OCI-LY7 (cell line): ENCODE measurements at regions not wholly inside any gene's neighbourhood (a gene's known extent, or its start where the extent isn't known, plus 50 kb on each side); places are given as distances from the start of the nearest gene placed in this dataset.

Source experiments
- BruUV-seq: library from RNA; stranded (reverse); fragments of 400-500 nt; replicated peaks from 2 replicates; lab custom pipeline; 2021; lab: Mats Ljungman, UMichigan
- CTCF ChIA-PET: fragments of 300-600 bp; sonication (Branson Sonifier 250); formaldehyde crosslinking; loops from one replicate; lab custom pipeline; 2022; ENCODE audit warnings: antibody characterized with exemption; ENCODE audit not compliant: unreplicated experiment; lab: Charles Lee
- POLR2A ChIA-PET: fragments of 300-600 bp; sonication (Branson Sonifier 250); formaldehyde crosslinking; loops from one replicate; lab custom pipeline; 2022; ENCODE audit warnings: antibody characterized with exemption; lab: Charles Lee
- DNase-seq: peaks from one replicate; pipeline ENCODE4 v3.0.0-alpha.2; 2015; ENCODE audit warnings: low spot score
- H2AFZ ChIP-seq: fragments of 200-600 bp; sonication (generic), shearing (Covaris generic); 2 replicates; pipeline ENCODE4 v1.6.1; 2014; ENCODE audit warnings: mild to moderate bottlenecking, antibody characterized with exemption, low read length, moderate library complexity
- H3K27ac ChIP-seq: fragments of 200-600 bp; sonication (generic); 2 replicates; pipeline ENCODE4 v1.5.1; 2014; ENCODE audit warnings: mixed run types, low read depth, mild to moderate bottlenecking, moderate library complexity, low read length, inconsistent platforms; ENCODE audit not compliant: poor library complexity, severe bottlenecking
- H3K36me3 ChIP-seq: fragments of 200-600 bp; sonication (generic); 2 replicates; pipeline ENCODE4 v1.6.1; 2014; ENCODE audit warnings: mild to moderate bottlenecking, antibody characterized with exemption, low read length, moderate library complexity, mixed read lengths; ENCODE audit not compliant: insufficient read depth
- H3K4me1 ChIP-seq: fragments of 200-600 bp; sonication (generic); 2 replicates; pipeline ENCODE4 v1.5.1; 2014; ENCODE audit warnings: mild to moderate bottlenecking, low read length; ENCODE audit not compliant: insufficient read depth, poor library complexity, severe bottlenecking
- H3K4me2 ChIP-seq: fragments of 200-600 bp; sonication (generic); 2 replicates; pipeline ENCODE4 v1.6.1; 2014; ENCODE audit warnings: mild to moderate bottlenecking, low read length
- H3K4me3 ChIP-seq: fragments of 200-600 bp; sonication (generic); 2 replicates; pipeline ENCODE4 v1.5.1; 2014; ENCODE audit warnings: mild to moderate bottlenecking, low read depth, low read length; ENCODE audit not compliant: poor library complexity, severe bottlenecking
- H3K79me2 ChIP-seq: fragments of 200-600 bp; sonication (generic); 2 replicates; pipeline ENCODE4 v1.6.1; 2016; ENCODE audit warnings: low read depth, mild to moderate bottlenecking, low read length, moderate library complexity, mixed read lengths; ENCODE audit not compliant: insufficient read depth
- H3K9me2 ChIP-seq: fragments of 200-600 bp; sonication (generic); 2 replicates; pipeline ENCODE4 v1.6.1; 2016; ENCODE audit warnings: mild to moderate bottlenecking, low read length, mixed read lengths; ENCODE audit not compliant: insufficient read depth
- H3K9me3 ChIP-seq: fragments of 200-600 bp; sonication (generic); 2 replicates; pipeline ENCODE4 v1.6.1; 2014; ENCODE audit warnings: mild to moderate bottlenecking, mixed run types, low read length, mixed read lengths
- H4K20me1 ChIP-seq: fragments of 200-600 bp; sonication (generic); 2 replicates; pipeline ENCODE4 v1.6.1; 2014; ENCODE audit warnings: mild to moderate bottlenecking, antibody characterized with exemption, low read length, moderate library complexity, mixed read lengths; ENCODE audit not compliant: insufficient read depth
- EZH2phosphoT487 ChIP-seq: fragments of 200-600 bp; sonication (generic); IDR thresholded peaks from 2 replicates; pipeline ENCODE4 v1.6.1; 2018; ENCODE audit warnings: low read depth, borderline replicate concordance, mild to moderate bottlenecking, mixed run types, antibody characterized with exemption, low read length, moderate library complexity, mixed read lengths
- intact Hi-C: fragments of 100-400 bp; cut with micrococcal nuclease; formaldehyde crosslinking; loops from one replicate; pipeline ENCODE4 v1.10.0; 2022; ENCODE audit not compliant: unreplicated experiment
- TF ChIP-seq, protein P1 (sequence below): fragments of 200-600 bp; sonication (generic); conservative IDR thresholded peaks from 2 replicates; pipeline ENCODE4 v1.5.1; 2014; ENCODE audit warnings: mild to moderate bottlenecking, antibody characterized with exemption, low read length, moderate library complexity, mixed read lengths

DNA sequence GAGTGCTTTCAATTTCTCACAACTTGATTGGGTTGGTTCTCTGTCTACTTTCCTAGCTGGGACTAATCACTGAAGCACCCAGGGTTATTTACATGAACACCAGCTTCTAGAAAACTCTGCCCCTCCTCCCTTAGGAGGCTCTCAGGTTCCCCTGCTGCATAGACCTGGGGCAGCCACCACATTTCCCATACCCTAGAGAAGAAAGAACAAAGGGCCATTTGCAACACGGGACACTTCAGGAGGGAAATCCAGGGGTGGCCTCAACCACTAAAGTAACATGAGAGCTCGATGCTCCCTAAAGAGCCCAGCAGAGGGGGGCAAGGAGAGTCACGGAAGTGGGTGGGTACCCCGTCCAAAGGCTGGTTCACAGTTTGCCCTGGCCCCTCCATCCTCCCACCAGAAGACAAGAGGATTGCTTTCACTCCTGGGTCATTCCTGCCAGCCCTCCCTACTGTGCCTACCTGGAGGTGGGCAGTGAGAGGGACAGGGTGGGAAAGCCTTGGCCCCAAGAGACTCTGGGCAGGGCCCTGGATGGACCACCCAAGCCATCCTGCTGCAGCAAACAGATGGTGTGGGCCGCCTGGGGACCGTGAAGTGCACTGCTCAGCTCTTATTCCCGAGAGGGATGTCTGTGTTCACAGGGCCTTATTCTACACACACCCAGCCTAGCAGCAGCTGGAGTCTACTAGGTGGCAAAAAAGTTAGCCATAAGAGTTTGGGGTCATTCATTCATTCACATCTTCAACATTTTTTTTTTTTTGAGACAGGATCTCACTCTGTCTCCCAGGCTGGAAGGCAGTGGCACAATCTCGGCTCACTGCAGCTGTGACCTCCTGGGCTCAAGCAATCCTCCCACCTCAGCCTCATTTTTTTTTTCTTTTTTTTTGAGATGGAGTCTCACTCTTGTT lies 392.1 kb downstream of the SOX9 start:
- no peaks in the 10 kb centered on the region for H3K9me2 ChIP-seq
- no peak overlapping the region for H3K4me3 ChIP-seq
- peak overlapping the region; percentile 27; the same call in 1 of the 2 replicates for H3K4me2 ChIP-seq
- TF ChIP-seq EZH2phosphoT487: no peak
- TF ChIP-seq, protein P1, sequence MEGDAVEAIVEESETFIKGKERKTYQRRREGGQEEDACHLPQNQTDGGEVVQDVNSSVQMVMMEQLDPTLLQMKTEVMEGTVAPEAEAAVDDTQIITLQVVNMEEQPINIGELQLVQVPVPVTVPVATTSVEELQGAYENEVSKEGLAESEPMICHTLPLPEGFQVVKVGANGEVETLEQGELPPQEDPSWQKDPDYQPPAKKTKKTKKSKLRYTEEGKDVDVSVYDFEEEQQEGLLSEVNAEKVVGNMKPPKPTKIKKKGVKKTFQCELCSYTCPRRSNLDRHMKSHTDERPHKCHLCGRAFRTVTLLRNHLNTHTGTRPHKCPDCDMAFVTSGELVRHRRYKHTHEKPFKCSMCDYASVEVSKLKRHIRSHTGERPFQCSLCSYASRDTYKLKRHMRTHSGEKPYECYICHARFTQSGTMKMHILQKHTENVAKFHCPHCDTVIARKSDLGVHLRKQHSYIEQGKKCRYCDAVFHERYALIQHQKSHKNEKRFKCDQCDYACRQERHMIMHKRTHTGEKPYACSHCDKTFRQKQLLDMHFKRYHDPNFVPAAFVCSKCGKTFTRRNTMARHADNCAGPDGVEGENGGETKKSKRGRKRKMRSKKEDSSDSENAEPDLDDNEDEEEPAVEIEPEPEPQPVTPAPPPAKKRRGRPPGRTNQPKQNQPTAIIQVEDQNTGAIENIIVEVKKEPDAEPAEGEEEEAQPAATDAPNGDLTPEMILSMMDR: 0 out of 2 replicates have a peak, but pooled peaks have one; percentile 13
- POLR2A ChIA-PET: interaction anchor here (0.6 to 0.9 kb wide), 3 partner anchors 17 to 825 kb away, joined by 3 to 4 read pairs (median 3); no protein-coding TSS in a partner anchor
- intact Hi-C loops: loop anchor here (5.0 kb wide), 1 partner anchor 481 kb away; no protein-coding TSS in a partner anchor
- CTCF ChIA-PET: no interaction called here
- no peaks in the 10 kb centered on the region for H3K36me3 ChIP-seq
- H3K79me2 ChIP-seq: no peaks in the 10 kb centered on the region
- H3K4me1 ChIP-seq: peaks cover 45% of the 10 kb centered on the region
- H4K20me1 ChIP-seq: no peaks in the 10 kb centered on the region
- no peaks in the 10 kb centered on the region for H3K9me3 ChIP-seq
- DNase-seq: peak; percentile 73
- H3K27ac ChIP-seq: no peak overlapping the region
- no TSS peak for BruUV-seq
- H2AFZ ChIP-seq: peak overlapping the region; percentile 28; the same call in 1 of the 2 replicates

DNA sequence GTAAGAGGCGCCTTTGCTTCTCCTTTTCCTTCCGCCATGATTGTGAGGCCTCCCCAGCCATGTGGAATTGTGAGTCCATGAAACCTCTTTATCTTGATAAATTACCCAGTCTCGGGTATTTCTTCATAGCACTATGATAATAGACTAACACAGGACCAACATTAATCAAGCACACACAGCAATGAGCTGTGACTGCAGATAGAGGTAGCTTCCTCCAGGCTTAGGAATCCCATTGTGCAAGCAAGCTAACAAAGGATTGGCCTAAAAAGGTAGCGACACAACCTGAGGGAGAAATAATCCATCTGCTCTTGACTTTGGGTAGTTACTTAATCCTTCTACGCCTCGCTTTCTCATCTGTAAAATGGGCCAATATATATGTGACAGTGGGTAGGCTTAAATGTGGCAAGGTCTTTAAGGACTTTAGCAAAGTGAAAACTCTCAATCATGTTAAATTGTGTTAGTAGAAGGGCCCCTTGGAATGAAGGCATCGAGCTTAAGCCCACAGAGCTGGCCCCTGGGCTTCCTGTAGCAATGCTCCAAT lies 393.6 kb downstream of the SOX9 start:
- ChIA-PET POLR2A (no interaction called here), CTCF (no interaction called here)
- Histone ChIP-seq H3K9me2 (no peaks in the 10 kb centered on the region), H3K36me3 (no peaks in the 10 kb centered on the region), H3K27ac (no peak overlapping the region), H3K9me3 (no peaks in the 10 kb centered on the region), H3K4me1 (peaks cover 39% of the 10 kb centered on the region), H4K20me1 (no peaks in the 10 kb centered on the region), H3K4me3 (no peak overlapping the region), H2AFZ (no peak overlapping the region), H3K79me2 (no peaks in the 10 kb centered on the region), H3K4me2 (no peak overlapping the region)
- BruUV-seq: no TSS peak
- DNase-seq: no peak
- TF ChIP-seq EZH2phosphoT487: no peak
- TF ChIP-seq, protein P1: no peak
- intact Hi-C loops: loop anchor here (5.0 kb wide), 1 partner anchor 482 kb away; no protein-coding TSS in a partner anchor
